NT2/D1 (cell line): ENCODE measurements at regions not wholly inside any gene's neighbourhood (a gene's known extent, or its start where the extent isn't known, plus 50 kb on each side); places are given as distances from the start of the nearest gene placed in this dataset.

Source experiments
- SUZ12 ChIP-seq: IDR thresholded peaks from 2 replicates; pipeline ENCODE4 v1.6.1; 2011; ENCODE audit not compliant: insufficient read length, insufficient read depth; ENCODE audit errors: extremely low read depth
- YY1 ChIP-seq: IDR thresholded peaks from 2 replicates; pipeline ENCODE4 v1.6.1; 2011; ENCODE audit not compliant: insufficient read length, insufficient read depth
- ZNF274 ChIP-seq: IDR thresholded peaks from 2 replicates; pipeline ENCODE4 v1.6.1; 2011; ENCODE audit warnings: mild to moderate bottlenecking, low read depth, low read length

GRCh38 chr13:74979703-74980102, 502.3 kb downstream of the TBC1D4 start:
- TF ChIP-seq YY1 = no peak
- no peak for TF ChIP-seq ZNF274
- no peak for TF ChIP-seq SUZ12
